IMR-90 (cell line): ENCODE measurements at regions not wholly inside any gene's neighbourhood (a gene's known extent, or its start where the extent isn't known, plus 50 kb on each side); places are given as distances from the start of the nearest gene placed in this dataset.

Source experiments
- ATAC-seq: fragments of 200-7000 bp; cut with Tn5 transposase; 2 replicates; pipeline ENCODE4 v1.9.1; 2020; ENCODE audit warnings: low read depth, mild to moderate bottlenecking, moderate library complexity
- BruUV-seq: library from RNA; stranded (reverse); fragments of 400-500 nt; replicated peaks from 2 replicates; lab custom pipeline; 2021; lab: Mats Ljungman, UMichigan
- CTCF ChIA-PET: fragments of 300-600 bp; formaldehyde crosslinking; extraction: SDS; loops from one replicate; lab custom pipeline; 2021; ENCODE audit warnings: antibody characterized with exemption; lab: Yijun Ruan, JAX
- POLR2A ChIA-PET: fragments of 300-600 bp; sonication (Branson Sonifier 250); formaldehyde crosslinking; loops from one replicate; lab custom pipeline; 2022; ENCODE audit warnings: antibody characterized with exemption; ENCODE audit not compliant: unreplicated experiment; lab: Charles Lee
- DNase-seq: peaks from one replicate; pipeline ENCODE4 v3.0.0; 2013
- H2AFZ ChIP-seq: replicated peaks from 2 replicates; pipeline ENCODE3; 2013; ENCODE audit warnings: low read length, mild to moderate bottlenecking; ENCODE audit not compliant: poor library complexity
- H2AK5ac ChIP-seq: 2 replicates; pipeline ENCODE4 v1.6.1; 2013; ENCODE audit warnings: low read depth, low read length, inconsistent platforms
- H2AK9ac ChIP-seq: replicated peaks from 2 replicates; pipeline ENCODE3; 2013; ENCODE audit warnings: mild to moderate bottlenecking, low read depth, low read length, moderate library complexity; ENCODE audit not compliant: poor library complexity
- H2BK120ac ChIP-seq: 2 replicates; pipeline ENCODE4 v1.6.1; 2013; ENCODE audit warnings: low read depth, low read length, inconsistent platforms
- H2BK15ac ChIP-seq: 3 replicates; pipeline ENCODE4 v1.6.1; 2013; ENCODE audit warnings: low read depth, low read length, inconsistent platforms
- H2BK20ac ChIP-seq: 2 replicates; pipeline ENCODE4 v1.6.1; 2013; ENCODE audit warnings: low read depth, mild to moderate bottlenecking, inconsistent platforms, low read length, moderate library complexity
- H2BK5ac ChIP-seq: 2 replicates; pipeline ENCODE4 v1.6.1; 2013; ENCODE audit warnings: mild to moderate bottlenecking, low read depth, low read length, inconsistent platforms; ENCODE audit not compliant: poor library complexity, severe bottlenecking
- H3K14ac ChIP-seq: replicated peaks from 2 replicates; pipeline ENCODE4 v1.6.1; 2013; ENCODE audit warnings: low read depth, low read length, inconsistent platforms
- H3K18ac ChIP-seq: 2 replicates; pipeline ENCODE4 v1.6.1; 2013; ENCODE audit warnings: low read depth, low read length, control low read depth
- H3K23ac ChIP-seq: 2 replicates; pipeline ENCODE4 v1.6.1; 2013; ENCODE audit warnings: low read depth, low read length, inconsistent platforms
- H3K27ac ChIP-seq: 2 replicates; pipeline ENCODE4 v1.5.1; 2013; ENCODE audit warnings: mild to moderate bottlenecking, control low read depth, low read length; ENCODE audit not compliant: insufficient read depth
- H3K27me3 ChIP-seq: 2 replicates; pipeline ENCODE4 v1.6.1; 2013; ENCODE audit warnings: low read length; ENCODE audit not compliant: control insufficient read depth, insufficient read depth
- H3K36me3 ChIP-seq: 2 replicates; pipeline ENCODE4 v1.6.1; 2013; ENCODE audit warnings: low read length, mixed read lengths; ENCODE audit not compliant: control insufficient read depth, insufficient read depth
- H3K4ac ChIP-seq: 2 replicates; pipeline ENCODE4 v1.6.1; 2013; ENCODE audit warnings: low read depth, low read length, inconsistent platforms
- H3K4me1 ChIP-seq: 2 replicates; pipeline ENCODE4 v1.6.1; 2013; ENCODE audit warnings: low read length, mixed read lengths; ENCODE audit not compliant: control insufficient read depth, insufficient read depth
- H3K4me2 ChIP-seq: 2 replicates; pipeline ENCODE4 v1.6.1; 2013; ENCODE audit warnings: low read depth, mild to moderate bottlenecking, control low read depth, low read length, moderate library complexity
- H3K4me3 ChIP-seq: 2 replicates; pipeline ENCODE4 v1.5.1; 2013; ENCODE audit warnings: low read depth, mild to moderate bottlenecking, control low read depth, low read length, moderate library complexity; ENCODE audit not compliant: insufficient read depth
- H3K56ac ChIP-seq: 2 replicates; pipeline ENCODE4 v1.6.1; 2013; ENCODE audit warnings: low read length, inconsistent platforms; ENCODE audit not compliant: insufficient read depth; ENCODE audit errors: extremely low read depth
- H3K79me1 ChIP-seq, 2 experiments: 2 replicates each; pipeline ENCODE4 v1.6.1; 2013; ENCODE audit warnings: low read length in 2 of 2, inconsistent platforms in 1 of 2, low read depth in 1 of 2
- H3K9ac ChIP-seq: 2 replicates; pipeline ENCODE4 v1.6.1; 2013; ENCODE audit warnings: low read depth, low read length, control low read depth
- H3K9me1 ChIP-seq: 2 replicates; pipeline ENCODE4 v1.6.1; 2013; ENCODE audit warnings: low read length, inconsistent platforms; ENCODE audit not compliant: insufficient read depth
- H3K9me3 ChIP-seq: 2 replicates; pipeline ENCODE4 v1.6.1; 2013; ENCODE audit warnings: low read length; ENCODE audit not compliant: control insufficient read depth, insufficient read depth
- H4K20me1 ChIP-seq: 2 replicates; pipeline ENCODE4 v1.6.1; 2013; ENCODE audit warnings: low read length, inconsistent platforms; ENCODE audit not compliant: insufficient read depth
- H4K5ac ChIP-seq: 2 replicates; pipeline ENCODE4 v1.6.1; 2013; ENCODE audit warnings: mild to moderate bottlenecking, low read depth, low read length, control low read depth
- H4K8ac ChIP-seq, 2 experiments: 2 replicates each; pipeline ENCODE4 v1.6.1; 2013; ENCODE audit warnings: low read depth in 2 of 2, low read length in 2 of 2, control low read depth in 1 of 2, inconsistent platforms in 1 of 2
- H4K91ac ChIP-seq: 2 replicates; pipeline ENCODE4 v1.6.1; 2013; ENCODE audit warnings: low read depth, low read length, inconsistent platforms; ENCODE audit not compliant: insufficient read depth
- CHD1 ChIP-seq: IDR thresholded peaks from 2 replicates; pipeline ENCODE4 v1.6.1; 2012; ENCODE audit warnings: low read depth, low read length, improper control_type of control experiment
- MAZ ChIP-seq: IDR thresholded peaks from 2 replicates; pipeline ENCODE4 v1.6.1; 2012; ENCODE audit warnings: low read depth, mild to moderate bottlenecking, low read length, improper control_type of control experiment, moderate library complexity, borderline replicate concordance
- MXI1 ChIP-seq: IDR thresholded peaks from 2 replicates; pipeline ENCODE4 v1.6.1; 2012; ENCODE audit warnings: low read depth, mild to moderate bottlenecking, low read length, moderate library complexity, borderline replicate concordance
- WGBS, 2 experiments: methylation state at CpG; one replicate each; pipeline versions ENCODE4 v1.1.5 to v1.1.7; 2013; ENCODE audit warnings: missing lambda C conversion rate in 2 of 2; ENCODE audit not compliant: insufficient read length in 1 of 2; ENCODE audit errors: extremely low coverage in 2 of 2; 5-methylcytosine and 5-hydroxymethylcytosine counted together
- dilution Hi-C: fragments of 300-500 bp; cut with HindIII; formaldehyde crosslinking; loops from one replicate; pipeline ENCODE4 v1.14.3; 2018; ENCODE audit warnings: low sequenced_read_pairs; ENCODE audit not compliant: unreplicated experiment
- in situ Hi-C: fragments of 300-500 bp; cut with MboI; formaldehyde crosslinking; loops from 3 replicates; pipeline ENCODE4 v1.14.3; 2019; ENCODE audit warnings: low sequenced_read_pairs, inconsistent platforms, mixed read lengths
- intact Hi-C: fragments of 100-400 bp; cut with micrococcal nuclease; formaldehyde crosslinking; loops from 2 replicates; pipeline ENCODE4 v1.10.0; 2022

DNA sequence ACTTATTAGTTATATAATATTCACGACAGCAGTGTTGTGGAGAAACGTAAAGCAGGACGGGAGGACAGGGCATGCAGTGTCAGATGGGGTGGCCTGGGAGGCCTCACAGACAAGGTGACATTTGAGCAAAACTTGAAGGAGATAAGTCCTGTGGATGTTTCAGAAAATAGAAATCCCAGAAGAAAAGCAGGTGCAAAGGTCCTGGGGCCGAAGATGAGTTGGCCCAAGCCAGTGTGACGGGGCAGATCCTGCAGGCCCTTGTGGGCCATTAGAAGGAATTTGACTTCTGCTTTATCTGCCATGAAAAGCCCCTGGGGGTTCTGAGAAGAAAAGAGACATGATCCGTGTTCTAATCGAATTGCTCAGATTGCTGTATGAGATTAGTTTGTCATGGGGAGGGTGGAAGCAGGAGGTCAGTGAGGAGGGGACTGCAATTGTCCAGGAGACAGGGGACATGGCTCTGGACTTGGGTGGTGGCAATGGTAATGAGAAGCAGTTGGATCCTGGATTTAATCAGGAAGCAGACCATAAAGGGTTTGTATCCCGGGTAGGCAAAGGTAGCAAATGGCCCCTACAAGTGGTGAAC lies 437.4 kb upstream of the SULF2 start:
- H3K4me2 ChIP-seq = no peak overlapping the region
- WGBS, 2 experiments = 80% methylated on average over 2 of the region's 8 CpGs; no CpG with 5 or more reads in 1 of the 2 experiments
- no peak overlapping the region for H4K91ac ChIP-seq
- H3K14ac ChIP-seq = no peak overlapping the region
- in situ Hi-C loops = no loop called here
- no TSS peak for BruUV-seq
- H3K18ac ChIP-seq = no peak overlapping the region
- H2AK5ac ChIP-seq = no peak overlapping the region
- intact Hi-C loops = no loop called here
- dilution Hi-C loops = no loop called here
- DNase-seq (no peak), ATAC-seq (no peak)
- no peak overlapping the region for H3K23ac ChIP-seq
- no peak overlapping the region for H2BK15ac ChIP-seq
- no peak overlapping the region for H3K4ac ChIP-seq
- H2BK120ac ChIP-seq = no peak overlapping the region
- H3K4me3 ChIP-seq = no peak overlapping the region
- POLR2A ChIA-PET = no interaction called here
- no peaks in the 10 kb centered on the region; the same call in 1 of the 2 replicates for H3K9me3 ChIP-seq
- H4K8ac ChIP-seq = no peak overlapping the region
- no peaks in the 10 kb centered on the region for H3K79me1 ChIP-seq
- no peak overlapping the region for H2BK20ac ChIP-seq
- no peak overlapping the region for H4K5ac ChIP-seq
- no peaks in the 10 kb centered on the region for H3K9me1 ChIP-seq
- H3K27ac ChIP-seq = no peak overlapping the region
- no peaks in the 10 kb centered on the region for H3K4me1 ChIP-seq
- no peaks in the 10 kb centered on the region; the same call in 1 of the 2 replicates for H3K27me3 ChIP-seq
- TF ChIP-seq MXI1 (no peak), MAZ (no peak), CHD1 (no peak)
- H2AK9ac ChIP-seq = no peak overlapping the region
- H3K36me3 ChIP-seq = no peaks in the 10 kb centered on the region
- CTCF ChIA-PET = no interaction called here
- H2AFZ ChIP-seq = no peak overlapping the region
- H3K56ac ChIP-seq = no peak overlapping the region
- H3K9ac ChIP-seq = no peak overlapping the region
- no peak overlapping the region for H2BK5ac ChIP-seq
- H4K20me1 ChIP-seq = no peaks in the 10 kb centered on the region
